Mucosa of rectum (tissue), 2 donors: ENCODE measurements at regions not wholly inside any gene's neighbourhood (a gene's known extent, or its start where the extent isn't known, plus 50 kb on each side); places are given as distances from the start of the nearest gene placed in this dataset.
A peak's percentile ranks its signal among the peaks of the same experiment; 100 is the strongest.

Experiments
- H3K27ac ChIP-seq, 2 donors: one replicate each; pipeline ENCODE4 v1.7.0; 2013; ENCODE audit warnings: inconsistent platforms in 2 of 2, low read depth in 2 of 2, low read length in 2 of 2
- H3K27me3 ChIP-seq, 2 donors: one replicate each; pipeline ENCODE4 v1.7.0; 2013; ENCODE audit warnings: low read length in 2 of 2; ENCODE audit not compliant: control insufficient read depth in 2 of 2, insufficient read depth in 2 of 2
- H3K36me3 ChIP-seq, 2 donors: one replicate each; pipeline ENCODE4 v1.7.0; 2013; ENCODE audit warnings: low read length in 2 of 2; ENCODE audit not compliant: control insufficient read depth in 2 of 2, insufficient read depth in 2 of 2
- H3K4me1 ChIP-seq, 2 donors: one replicate each; pipeline ENCODE4 v1.7.0; 2013; ENCODE audit warnings: low read length in 2 of 2, mild to moderate bottlenecking in 1 of 2; ENCODE audit not compliant: control insufficient read depth in 2 of 2, insufficient read depth in 2 of 2
- H3K4me3 ChIP-seq, 2 donors: one replicate each; pipeline ENCODE4 v1.7.0; 2013; ENCODE audit warnings: low read length in 2 of 2
- H3K9ac ChIP-seq, 2 donors: one replicate each; pipeline ENCODE4 v1.7.0; 2013; ENCODE audit warnings: low read length in 2 of 2, low read depth in 1 of 2, mild to moderate bottlenecking in 1 of 2
- H3K9me3 ChIP-seq, 2 donors: one replicate each; pipeline ENCODE4 v1.7.0; 2013; ENCODE audit warnings: low read length in 2 of 2; ENCODE audit not compliant: control insufficient read depth in 2 of 2
- donor health status: healthy.
- donor health status: Normal muscosa, but diverticular disease.

- Histone ChIP-seq H3K27me3 (no peaks in the 10 kb centered on the region), H3K4me1 (no peaks in the 10 kb centered on the region), H3K27ac (no peak overlapping the region)
Observed at GRCh38 chr9:117492476-117492875, 77.6 kb upstream of the ASTN2 start.

GRCh38 chr9:117491491-117491890 is 76.6 kb upstream of the ASTN2 start:
- Histone ChIP-seq H3K36me3 (no peaks in the 10 kb centered on the region), H3K27me3 (no peaks in the 10 kb centered on the region), H3K4me1 (no peaks in the 10 kb centered on the region), H3K27ac (peak overlapping the region in 1 of 2 donors; percentile 0), H3K9ac (no peak overlapping the region), H3K4me3 (no peak overlapping the region), H3K9me3 (no peaks in the 10 kb centered on the region)

More at GRCh38 chr9:117492476-117492875, 77.6 kb upstream of the ASTN2 start:
- Histone ChIP-seq H3K36me3 (no peaks in the 10 kb centered on the region), H3K9me3 (no peaks in the 10 kb centered on the region), H3K9ac (no peak overlapping the region), H3K4me3 (no peak overlapping the region)

GRCh38 chr9:117490199-117490598 is 75.3 kb upstream of the ASTN2 start:
- H3K4me3 ChIP-seq: no peak overlapping the region
- H3K36me3 ChIP-seq: no peaks in the 10 kb centered on the region
- H3K27ac ChIP-seq: no peak overlapping the region
- H3K4me1 ChIP-seq: no peaks in the 10 kb centered on the region
- H3K9me3 ChIP-seq: no peaks in the 10 kb centered on the region
- H3K27me3 ChIP-seq: no peaks in the 10 kb centered on the region
- H3K9ac ChIP-seq: no peak overlapping the region

GRCh38 chr9:117488659-117489058 is 73.8 kb upstream of the ASTN2 start:
- no peaks in the 10 kb centered on the region for H3K27me3 ChIP-seq
- no peak overlapping the region for H3K27ac ChIP-seq
- no peaks in the 10 kb centered on the region for H3K36me3 ChIP-seq
- no peak overlapping the region for H3K9ac ChIP-seq
- no peak overlapping the region for H3K4me3 ChIP-seq
- H3K9me3 ChIP-seq: no peaks in the 10 kb centered on the region
- no peaks in the 10 kb centered on the region for H3K4me1 ChIP-seq

GRCh38 chr9:117487555-117488175 is 72.8 kb upstream of the ASTN2 start:
- H3K4me1 ChIP-seq: no peaks in the 10 kb centered on the region
- H3K9ac ChIP-seq: peak overlapping the region in 1 of 2 donors; percentile 56
- H3K4me3 ChIP-seq: peak overlapping the region; percentile 55 to 56
- H3K27ac ChIP-seq: no peak overlapping the region
- H3K27me3 ChIP-seq: no peaks in the 10 kb centered on the region
- H3K9me3 ChIP-seq: no peaks in the 10 kb centered on the region
- no peaks in the 10 kb centered on the region for H3K36me3 ChIP-seq

GRCh38 chr9:117486426-117486825 is 71.6 kb upstream of the ASTN2 start:
- H3K27me3 ChIP-seq: no peaks in the 10 kb centered on the region
- H3K4me3 ChIP-seq: no peak overlapping the region
- H3K27ac ChIP-seq: no peak overlapping the region
- H3K9ac ChIP-seq: no peak overlapping the region
- no peaks in the 10 kb centered on the region for H3K36me3 ChIP-seq
- no peaks in the 10 kb centered on the region for H3K9me3 ChIP-seq
- no peaks in the 10 kb centered on the region for H3K4me1 ChIP-seq

- no peak overlapping the region for H3K9ac ChIP-seq
- H3K4me1 ChIP-seq: no peaks in the 10 kb centered on the region
- H3K27me3 ChIP-seq: no peaks in the 10 kb centered on the region
- H3K27ac ChIP-seq: no peak overlapping the region
- H3K9me3 ChIP-seq: no peaks in the 10 kb centered on the region
- H3K4me3 ChIP-seq: no peak overlapping the region
- H3K36me3 ChIP-seq: no peaks in the 10 kb centered on the region
Observed at GRCh38 chr9:117485176-117485575, 70.3 kb upstream of the ASTN2 start.

- Histone ChIP-seq H3K4me3 (no peak overlapping the region), H3K9ac (no peak overlapping the region), H3K9me3 (no peaks in the 10 kb centered on the region)
Observed at GRCh38 chr9:117480729-117481128, 65.9 kb upstream of the ASTN2 start.

GRCh38 chr9:117480253-117480652 is 65.4 kb upstream of the ASTN2 start:
- no peak overlapping the region for H3K4me3 ChIP-seq
- H3K27me3 ChIP-seq: no peaks in the 10 kb centered on the region
- no peak overlapping the region for H3K27ac ChIP-seq
- no peaks in the 10 kb centered on the region for H3K9me3 ChIP-seq
- H3K4me1 ChIP-seq: no peaks in the 10 kb centered on the region
- no peaks in the 10 kb centered on the region for H3K36me3 ChIP-seq
- H3K9ac ChIP-seq: no peak overlapping the region

More at GRCh38 chr9:117480729-117481128, 65.9 kb upstream of the ASTN2 start:
- no peaks in the 10 kb centered on the region for H3K4me1 ChIP-seq
- H3K27me3 ChIP-seq: no peaks in the 10 kb centered on the region
- H3K36me3 ChIP-seq: no peaks in the 10 kb centered on the region
- H3K27ac ChIP-seq: no peak overlapping the region

GRCh38 chr9:117473293-117473692 is 58.4 kb upstream of the ASTN2 start:
- no peak overlapping the region for H3K27ac ChIP-seq

More at GRCh38 chr9:117473293-117473692, 58.4 kb upstream of the ASTN2 start:
- no peak overlapping the region for H3K9ac ChIP-seq
- H3K27me3 ChIP-seq: no peaks in the 10 kb centered on the region
- no peak overlapping the region for H3K4me3 ChIP-seq
- H3K4me1 ChIP-seq: no peaks in the 10 kb centered on the region
- H3K36me3 ChIP-seq: no peaks in the 10 kb centered on the region
- no peaks in the 10 kb centered on the region for H3K9me3 ChIP-seq
